Neural progenitor cell (in vitro differentiated cells): ENCODE measurements at regions not wholly inside any gene's neighbourhood (a gene's known extent, or its start where the extent isn't known, plus 50 kb on each side); places are given as distances from the start of the nearest gene placed in this dataset.
A peak's percentile ranks its signal among the peaks of the same experiment; 100 is the strongest.

Experiments used
- DNase-seq: peaks from one replicate; pipeline ENCODE4 v3.0.0-alpha.2; 2016; ENCODE audit warnings: low spot score
- H2AFZ ChIP-seq: fragments of 200-600 bp; sonication (generic); replicated peaks from 2 replicates; pipeline ENCODE4 v1.6.1; 2016; ENCODE audit warnings: antibody characterized with exemption
- H3F3A ChIP-seq: fragments of 200-600 bp; sonication (generic); 2 replicates; pipeline ENCODE4 v1.6.1; 2016; ENCODE audit warnings: antibody characterized with exemption, low read depth
- H3K27ac ChIP-seq: fragments of 200-600 bp; sonication (generic); 2 replicates; pipeline ENCODE4 v1.5.1; 2016; ENCODE audit warnings: mild to moderate bottlenecking
- H3K27me3 ChIP-seq: fragments of 200-600 bp; sonication (generic); 2 replicates; pipeline ENCODE4 v1.6.1; 2016; ENCODE audit warnings: mild to moderate bottlenecking, moderate library complexity
- H3K36me3 ChIP-seq: fragments of 200-600 bp; sonication (generic); 2 replicates; pipeline ENCODE4 v1.5.1; 2016
- H3K4me1 ChIP-seq: fragments of 200-600 bp; sonication (generic); 2 replicates; pipeline ENCODE4 v1.6.1; 2016; ENCODE audit warnings: mixed run types
- H3K4me2 ChIP-seq: fragments of 200-600 bp; sonication (generic); 2 replicates; pipeline ENCODE4 v1.6.1; 2016
- H3K4me3 ChIP-seq: fragments of 200-600 bp; sonication (generic); 2 replicates; pipeline ENCODE4 v1.5.1; 2016
- H3K79me2 ChIP-seq: fragments of 200-600 bp; sonication (generic); 2 replicates; pipeline ENCODE4 v1.6.1; 2016; ENCODE audit warnings: low read depth
- H3K9ac ChIP-seq: fragments of 200-600 bp; sonication (generic); 2 replicates; pipeline ENCODE4 v1.6.1; 2016
- H3K9me3 ChIP-seq: fragments of 200-600 bp; sonication (generic); 2 replicates; pipeline ENCODE4 v1.5.1; 2016; ENCODE audit warnings: low read depth
- H4K20me1 ChIP-seq: fragments of 200-600 bp; sonication (generic); 2 replicates; pipeline ENCODE4 v1.6.1; 2016; ENCODE audit warnings: low read depth
- H3K27ac Mint-ChIP-seq: 3 replicates; pipeline ENCODE4 v1.8.0; 2021; ENCODE audit warnings: mixed read lengths
- H3K27me3 Mint-ChIP-seq: 2 replicates; pipeline ENCODE4 v1.8.0; 2022; ENCODE audit warnings: low read depth, mild to moderate bottlenecking, inconsistent platforms, moderate library complexity, mixed read lengths; ENCODE audit not compliant: insufficient read depth
- H3K36me3 Mint-ChIP-seq: 3 replicates; pipeline ENCODE4 v1.8.0; 2021; ENCODE audit warnings: mixed read lengths
- H3K4me1 Mint-ChIP-seq: 3 replicates; pipeline ENCODE4 v1.8.0; 2021; ENCODE audit warnings: mixed read lengths
- H3K4me3 Mint-ChIP-seq: 3 replicates; pipeline ENCODE4 v1.8.0; 2021; ENCODE audit warnings: mild to moderate bottlenecking, moderate library complexity, mixed read lengths
- H3K9me3 Mint-ChIP-seq: 3 replicates; pipeline ENCODE4 v1.8.0; 2020; ENCODE audit warnings: mixed read lengths
- CTCF ChIP-seq: fragments of 200-600 bp; sonication (generic); IDR thresholded peaks from 2 replicates; pipeline ENCODE4 v1.5.1; 2017; ENCODE audit warnings: antibody characterized with exemption, mild to moderate bottlenecking
- EZH2 ChIP-seq: fragments of 200-600 bp; sonication (generic); IDR thresholded peaks from 2 replicates; pipeline ENCODE4 v1.6.1; 2017; ENCODE audit warnings: antibody characterized with exemption, mild to moderate bottlenecking, moderate library complexity
- EZH2phosphoT487 ChIP-seq: fragments of 200-600 bp; sonication (generic); IDR thresholded peaks from 2 replicates; pipeline ENCODE4 v1.6.1; 2017; ENCODE audit warnings: antibody characterized with exemption

GRCh38 chr2:120785228-120785966, 49.7 kb downstream of the GLI2 start:
- DNase-seq: no peak
- H3K79me2 ChIP-seq: peaks cover 93% of the 10 kb centered on the region
- TF ChIP-seq CTCF (no peak), EZH2phosphoT487 (no peak), EZH2 (no peak)
- Mint-ChIP-seq H3K4me3 (no peak overlapping the region), H3K9me3 (no peaks in the 10 kb centered on the region), H3K27me3 (peaks cover 2% of the 10 kb centered on the region), H3K4me1 (peaks cover 72% of the 10 kb centered on the region), H3K27ac (no peak overlapping the region), H3K36me3 (no peaks in the 10 kb centered on the region)
- no peak overlapping the region for H3K27ac ChIP-seq
- no peak overlapping the region for H3K4me3 ChIP-seq
- peaks cover 49% of the 10 kb centered on the region for H3F3A ChIP-seq
- H3K27me3 ChIP-seq: no peaks in the 10 kb centered on the region
- peaks cover 100% of the 10 kb centered on the region for H4K20me1 ChIP-seq
- H3K9me3 ChIP-seq: no peaks in the 10 kb centered on the region
- H3K36me3 ChIP-seq: no peaks in the 10 kb centered on the region
- no peak overlapping the region for H3K9ac ChIP-seq
- peaks cover 62% of the 10 kb centered on the region for H3K4me1 ChIP-seq
- H2AFZ ChIP-seq: no peak overlapping the region
- no peak overlapping the region for H3K4me2 ChIP-seq

GRCh38 chr2:120786038-120786960, 50.6 kb downstream of the GLI2 start:
- Histone ChIP-seq H3K27me3 (no peaks in the 10 kb centered on the region), H3K4me3 (no peak overlapping the region), H3F3A (peaks cover 49% of the 10 kb centered on the region), H3K9me3 (no peaks in the 10 kb centered on the region), H3K9ac (no peak overlapping the region), H3K27ac (no peak overlapping the region), H3K36me3 (no peaks in the 10 kb centered on the region), H3K4me1 (peaks cover 70% of the 10 kb centered on the region), H4K20me1 (peaks cover 100% of the 10 kb centered on the region), H2AFZ (no peak overlapping the region), H3K4me2 (peak overlapping the region; percentile 14), H3K79me2 (peaks cover 93% of the 10 kb centered on the region)
- H3K9me3 Mint-ChIP-seq: no peaks in the 10 kb centered on the region
- peaks cover 79% of the 10 kb centered on the region for H3K4me1 Mint-ChIP-seq
- H3K27ac Mint-ChIP-seq: peak overlapping the region; percentile 97
- H3K4me3 Mint-ChIP-seq: no peak overlapping the region
- TF ChIP-seq CTCF: no peak
- no peak for TF ChIP-seq EZH2
- no peak for TF ChIP-seq EZH2phosphoT487
- H3K36me3 Mint-ChIP-seq: no peaks in the 10 kb centered on the region
- H3K27me3 Mint-ChIP-seq: peaks cover 2% of the 10 kb centered on the region
- no peak for DNase-seq

GRCh38 chr2:120787111-120787821, 51.6 kb downstream of the GLI2 start:
- H3K4me1 Mint-ChIP-seq: peaks cover 83% of the 10 kb centered on the region
- H3K4me3 Mint-ChIP-seq: no peak overlapping the region
- Histone ChIP-seq H3F3A (peaks cover 49% of the 10 kb centered on the region), H3K27ac (peak overlapping the region; percentile 75), H3K79me2 (peaks cover 93% of the 10 kb centered on the region), H3K4me3 (no peak overlapping the region), H3K4me2 (peak overlapping the region; percentile 58), H3K4me1 (peaks cover 75% of the 10 kb centered on the region), H4K20me1 (peaks cover 100% of the 10 kb centered on the region), H3K9me3 (no peaks in the 10 kb centered on the region), H3K27me3 (no peaks in the 10 kb centered on the region), H2AFZ (no peak overlapping the region), H3K36me3 (no peaks in the 10 kb centered on the region), H3K9ac (no peak overlapping the region)
- no peak for TF ChIP-seq CTCF
- no peak for TF ChIP-seq EZH2phosphoT487
- TF ChIP-seq EZH2: no peak
- H3K9me3 Mint-ChIP-seq: no peaks in the 10 kb centered on the region
- peak overlapping the region; percentile 97 for H3K27ac Mint-ChIP-seq
- no peak for DNase-seq
- H3K27me3 Mint-ChIP-seq: peaks cover 2% of the 10 kb centered on the region
- H3K36me3 Mint-ChIP-seq: no peaks in the 10 kb centered on the region
